ENCODE measurements at regions not wholly inside any gene's neighbourhood (a gene's known extent, or its start where the extent isn't known, plus 50 kb on each side); places are given as distances from the start of the nearest gene placed in this dataset.

GRCh38 chr2:150937030-150937429 lies 324.6 kb downstream of the RBM43 start:
- 59 to 81% methylated on average over 1 of the region's 1 CpG for WGBS, 2 donors
- H3K27ac ChIP-seq = no peak overlapping the region
- TF ChIP-seq CTCF (IDR thresholded peaks at IDR 0.05) = no peak
- no peaks in the 10 kb centered on the region for H3K27me3 ChIP-seq
- intact Hi-C loops (cut with DNase I; ENCODE audit: low total_unique reads) = no loop called here
- H3K4me1 ChIP-seq = no peaks in the 10 kb centered on the region
- H3K4me3 ChIP-seq = no peak overlapping the region
- H3K36me3 ChIP-seq (ENCODE audit: low read depth, missing control alignments) = no peaks in the 10 kb centered on the region
- DNase-seq = no peak
- no peaks in the 10 kb centered on the region for H3K9me3 ChIP-seq

GRCh38 chr2:150931451-150931850 lies 330.2 kb downstream of the RBM43 start:
- WGBS, 2 donors = 85 to 92% methylated on average over 3 of the region's 3 CpGs
- Histone ChIP-seq H3K36me3 (ENCODE audit: low read depth, missing control alignments) (no peaks in the 10 kb centered on the region), H3K4me1 (no peaks in the 10 kb centered on the region), H3K4me3 (no peak overlapping the region), H3K27ac (no peak overlapping the region), H3K27me3 (no peaks in the 10 kb centered on the region), H3K9me3 (no peaks in the 10 kb centered on the region)
- no peak for DNase-seq
- intact Hi-C loops (cut with DNase I; ENCODE audit: low total_unique reads) = no loop called here
- TF ChIP-seq POLR2A (IDR thresholded peaks at IDR 0.05) = no peak
- no peak for TF ChIP-seq CTCF (IDR thresholded peaks at IDR 0.05)

GRCh38 chr2:150925611-150926010 lies 336.1 kb downstream of the RBM43 start:
- Histone ChIP-seq H3K27me3 (no peaks in the 10 kb centered on the region), H3K4me1 (no peaks in the 10 kb centered on the region), H3K27ac (no peak overlapping the region), H3K36me3 (ENCODE audit: low read depth, missing control alignments) (no peaks in the 10 kb centered on the region), H3K9me3 (no peaks in the 10 kb centered on the region), H3K4me3 (no peak overlapping the region)
- DNase-seq = no peak
- TF ChIP-seq POLR2A (IDR thresholded peaks at IDR 0.05) (no peak), CTCF (IDR thresholded peaks at IDR 0.05) (no peak)
- intact Hi-C loops (cut with DNase I; ENCODE audit: low total_unique reads) = no loop called here

- intact Hi-C loops (cut with DNase I; ENCODE audit: low total_unique reads) = no loop called here
- Histone ChIP-seq H3K27me3 (no peaks in the 10 kb centered on the region), H3K27ac (no peak overlapping the region), H3K36me3 (ENCODE audit: low read depth, missing control alignments) (no peaks in the 10 kb centered on the region), H3K4me3 (no peak overlapping the region), H3K9me3 (no peaks in the 10 kb centered on the region), H3K4me1 (no peaks in the 10 kb centered on the region)
- no peak for DNase-seq
- no peak for TF ChIP-seq POLR2A (IDR thresholded peaks at IDR 0.05)
- TF ChIP-seq CTCF (IDR thresholded peaks at IDR 0.05) = no peak
- 69 to 72% methylated on average over 5 of the region's 5 CpGs for WGBS, 2 donors
Observed at GRCh38 chr2:150924878-150925277, 336.8 kb downstream of the RBM43 start.

GRCh38 chr2:150919901-150920300 lies 341.8 kb downstream of the RBM43 start:
- no peak overlapping the region for H3K27ac ChIP-seq
- intact Hi-C loops (cut with DNase I; ENCODE audit: low total_unique reads) = no loop called here
- DNase-seq = no peak
- H3K9me3 ChIP-seq = no peaks in the 10 kb centered on the region
- H3K4me1 ChIP-seq = no peaks in the 10 kb centered on the region
- no peaks in the 10 kb centered on the region for H3K36me3 ChIP-seq (ENCODE audit: low read depth, missing control alignments)
- no peaks in the 10 kb centered on the region for H3K27me3 ChIP-seq
- H3K4me3 ChIP-seq = no peak overlapping the region
- no peak for TF ChIP-seq POLR2A (IDR thresholded peaks at IDR 0.05)
- no peak for TF ChIP-seq CTCF (IDR thresholded peaks at IDR 0.05)
- 90 to 96% methylated on average over 5 of the region's 5 CpGs for WGBS, 2 donors

Measured in testis (tissue), 2 donors.